ENCODE measurements at regions not wholly inside any gene's neighbourhood (a gene's known extent, or its start where the extent isn't known, plus 50 kb on each side); places are given as distances from the start of the nearest gene placed in this dataset.

DNA sequence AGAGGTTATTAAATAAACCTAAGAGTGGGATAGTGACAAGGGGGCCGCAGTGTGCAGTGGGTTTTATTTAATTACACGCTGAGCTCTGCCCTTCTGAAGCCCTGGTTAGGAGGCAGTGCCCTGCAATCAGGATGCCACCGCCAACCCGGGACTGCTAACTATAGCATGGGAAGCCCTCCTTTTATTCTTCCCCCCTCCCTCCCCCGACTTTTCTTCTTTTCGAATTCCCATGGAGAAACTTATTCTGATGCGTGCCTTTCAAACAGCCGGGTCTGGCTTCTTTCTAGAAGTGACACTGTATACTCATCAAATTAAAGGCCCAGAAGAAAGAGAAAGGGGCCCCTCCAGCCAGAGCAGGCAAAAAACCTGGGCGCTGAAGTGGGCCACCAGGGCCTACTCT, 91.3 kb upstream of the ANO1 start:
- CTCF ChIA-PET, result no interaction called here
- peaks cover 3% of the 10 kb centered on the region; the same call in 1 of the 2 replicates for H3K9me3 ChIP-seq (ENCODE audit: control insufficient read depth, insufficient read depth, low read length)
- peaks cover 34% of the 10 kb centered on the region for H3K27me3 ChIP-seq (ENCODE audit: control insufficient read depth, insufficient read depth, low read length)
- DNase-seq (ENCODE audit: low read depth, low spot score), result no peak
- H3K4me3 ChIP-seq (ENCODE audit: low read depth, low read length), result peak overlapping the region; percentile 65
- POLR2A ChIA-PET, result no interaction called here
- TF ChIP-seq, protein P1, sequence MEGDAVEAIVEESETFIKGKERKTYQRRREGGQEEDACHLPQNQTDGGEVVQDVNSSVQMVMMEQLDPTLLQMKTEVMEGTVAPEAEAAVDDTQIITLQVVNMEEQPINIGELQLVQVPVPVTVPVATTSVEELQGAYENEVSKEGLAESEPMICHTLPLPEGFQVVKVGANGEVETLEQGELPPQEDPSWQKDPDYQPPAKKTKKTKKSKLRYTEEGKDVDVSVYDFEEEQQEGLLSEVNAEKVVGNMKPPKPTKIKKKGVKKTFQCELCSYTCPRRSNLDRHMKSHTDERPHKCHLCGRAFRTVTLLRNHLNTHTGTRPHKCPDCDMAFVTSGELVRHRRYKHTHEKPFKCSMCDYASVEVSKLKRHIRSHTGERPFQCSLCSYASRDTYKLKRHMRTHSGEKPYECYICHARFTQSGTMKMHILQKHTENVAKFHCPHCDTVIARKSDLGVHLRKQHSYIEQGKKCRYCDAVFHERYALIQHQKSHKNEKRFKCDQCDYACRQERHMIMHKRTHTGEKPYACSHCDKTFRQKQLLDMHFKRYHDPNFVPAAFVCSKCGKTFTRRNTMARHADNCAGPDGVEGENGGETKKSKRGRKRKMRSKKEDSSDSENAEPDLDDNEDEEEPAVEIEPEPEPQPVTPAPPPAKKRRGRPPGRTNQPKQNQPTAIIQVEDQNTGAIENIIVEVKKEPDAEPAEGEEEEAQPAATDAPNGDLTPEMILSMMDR (IDR thresholded peaks at IDR 0.05; ENCODE audit: low read depth, low read length), result no peak
- H3K27ac ChIP-seq (ENCODE audit: low read depth, low read length), result no peak overlapping the region

DNA sequence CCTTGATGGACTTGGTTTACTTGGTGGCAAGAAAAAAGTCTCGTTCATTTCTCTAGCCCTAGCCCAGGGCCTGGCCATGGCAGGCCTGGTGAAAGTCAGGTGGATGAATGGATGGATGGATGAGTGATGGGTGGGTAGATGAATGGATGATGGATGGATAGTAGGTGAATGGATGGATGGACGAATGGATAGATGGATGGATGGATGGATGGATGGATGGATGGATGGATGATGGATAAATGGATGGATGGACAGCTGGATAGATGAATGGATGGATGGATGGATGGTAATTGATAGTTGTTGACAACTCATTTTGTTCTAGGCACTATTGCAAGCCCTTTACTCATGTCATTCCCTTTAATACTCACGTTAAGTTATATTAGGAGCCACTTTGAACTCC, 86.1 kb upstream of the ANO1 start:
- ChIA-PET POLR2A (no interaction called here), CTCF (no interaction called here)
- TF ChIP-seq, protein P1 (IDR thresholded peaks at IDR 0.05; ENCODE audit: low read depth, low read length), result no peak
- DNase-seq (ENCODE audit: low read depth, low spot score), result no peak
- H3K27me3 ChIP-seq (ENCODE audit: control insufficient read depth, insufficient read depth, low read length), result peaks cover 20% of the 10 kb centered on the region
- H3K27ac ChIP-seq (ENCODE audit: low read depth, low read length), result no peak overlapping the region
- H3K9me3 ChIP-seq (ENCODE audit: control insufficient read depth, insufficient read depth, low read length), result peaks cover 2% of the 10 kb centered on the region
- no peak overlapping the region for H3K4me3 ChIP-seq (ENCODE audit: low read depth, low read length)

DNA sequence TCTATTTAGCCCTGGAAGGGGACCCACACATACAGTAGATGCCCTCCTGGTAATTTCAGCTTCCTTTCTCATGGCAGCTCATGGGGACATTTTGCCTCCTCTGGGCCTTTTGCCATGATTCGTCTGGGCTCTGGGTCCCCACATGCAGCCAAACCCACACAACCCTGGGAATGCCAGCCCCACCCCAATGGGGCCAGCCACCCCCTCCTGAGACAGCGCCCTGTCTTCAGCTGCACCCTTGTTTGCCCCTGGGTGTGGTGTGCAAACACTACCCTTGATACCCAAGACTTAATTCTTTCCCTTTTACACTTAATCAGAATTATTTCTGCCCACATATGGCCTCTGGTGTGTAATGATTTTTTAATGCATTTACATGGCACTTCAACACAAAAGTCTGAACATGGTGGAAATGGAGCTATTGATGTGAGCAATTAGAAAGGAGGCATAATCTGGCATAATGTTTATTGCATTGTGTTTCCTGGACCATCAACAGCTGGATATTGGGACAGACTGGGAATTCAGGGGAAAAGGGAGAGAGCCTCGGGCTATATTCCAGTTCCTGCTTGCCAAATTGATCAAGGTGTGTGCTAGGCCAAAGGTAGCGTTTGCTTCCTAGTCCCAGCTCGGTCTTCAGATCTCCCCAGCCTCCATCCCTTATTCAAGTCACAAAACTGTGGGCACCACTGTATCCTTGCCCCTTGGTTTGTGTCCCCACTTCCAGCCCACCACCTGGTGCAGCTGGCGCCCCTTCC, 85.0 kb upstream of the ANO1 start:
- no peak for DNase-seq (ENCODE audit: low read depth, low spot score)
- Histone ChIP-seq H3K4me3 (ENCODE audit: low read depth, low read length) (no peak overlapping the region), H3K27me3 (ENCODE audit: control insufficient read depth, insufficient read depth, low read length) (peaks cover 13% of the 10 kb centered on the region), H3K9me3 (ENCODE audit: control insufficient read depth, insufficient read depth, low read length) (peaks cover 2% of the 10 kb centered on the region), H3K27ac (ENCODE audit: low read depth, low read length) (no peak overlapping the region)
- POLR2A ChIA-PET, result interaction anchor here (0.5 kb wide), 1 partner anchor 424 kb away, joined by 3 read pairs; no protein-coding TSS in a partner anchor
- TF ChIP-seq, protein P1 (IDR thresholded peaks at IDR 0.05; ENCODE audit: low read depth, low read length), result no peak
- CTCF ChIA-PET, result no interaction called here

DNA sequence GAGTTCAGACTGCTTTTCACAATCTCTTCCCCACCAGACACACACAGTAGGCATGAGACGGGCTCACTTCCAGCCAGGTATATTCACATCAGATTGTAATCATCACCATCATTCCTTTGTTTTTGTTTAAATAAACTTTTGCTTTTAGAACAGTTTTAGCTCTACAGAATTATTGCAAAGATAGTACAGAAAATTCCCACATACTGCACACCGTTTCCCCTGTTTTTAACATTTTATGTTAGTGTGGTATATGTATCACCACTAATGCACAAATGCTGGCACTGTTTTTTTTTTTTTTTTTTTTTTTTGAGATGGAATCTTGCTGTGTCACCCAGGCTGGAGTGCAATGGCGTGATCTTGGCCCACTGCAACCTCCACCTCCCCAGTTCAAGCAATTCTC, 83.3 kb upstream of the ANO1 start:
- TF ChIP-seq, protein P1 (IDR thresholded peaks at IDR 0.05; ENCODE audit: low read depth, low read length), result no peak
- Histone ChIP-seq H3K4me3 (ENCODE audit: low read depth, low read length) (no peak overlapping the region), H3K27me3 (ENCODE audit: control insufficient read depth, insufficient read depth, low read length) (peaks cover 5% of the 10 kb centered on the region), H3K9me3 (ENCODE audit: control insufficient read depth, insufficient read depth, low read length) (peaks cover 2% of the 10 kb centered on the region), H3K27ac (ENCODE audit: low read depth, low read length) (no peak overlapping the region)
- CTCF ChIA-PET, result no interaction called here
- POLR2A ChIA-PET, result no interaction called here
- DNase-seq (ENCODE audit: low read depth, low spot score), result no peak

DNA sequence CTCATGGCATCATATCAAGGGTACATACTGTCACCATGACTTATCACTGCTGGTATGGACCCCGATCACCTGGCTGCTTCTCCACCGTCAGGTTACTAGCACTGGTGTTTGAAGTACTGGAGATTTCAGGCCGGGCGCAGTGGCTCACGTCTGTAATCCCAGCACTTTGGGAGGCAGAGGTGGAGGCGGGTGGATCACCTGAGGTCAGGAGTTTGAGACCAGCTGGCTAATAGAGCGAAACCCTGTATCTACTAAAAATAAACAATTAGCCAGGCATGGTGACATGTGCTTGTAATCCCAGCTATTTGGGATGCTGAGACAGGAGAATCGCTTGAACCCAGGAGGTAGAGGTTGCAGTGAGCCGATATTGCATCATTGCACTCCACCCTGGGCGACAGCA, 82.4 kb upstream of the ANO1 start:
- peaks cover 2% of the 10 kb centered on the region for H3K9me3 ChIP-seq (ENCODE audit: control insufficient read depth, insufficient read depth, low read length)
- TF ChIP-seq, protein P1 (IDR thresholded peaks at IDR 0.05; ENCODE audit: low read depth, low read length), result no peak
- H3K27ac ChIP-seq (ENCODE audit: low read depth, low read length), result no peak overlapping the region
- DNase-seq (ENCODE audit: low read depth, low spot score), result no peak
- H3K4me3 ChIP-seq (ENCODE audit: low read depth, low read length), result no peak overlapping the region
- H3K27me3 ChIP-seq (ENCODE audit: control insufficient read depth, insufficient read depth, low read length), result peaks cover 5% of the 10 kb centered on the region
- POLR2A ChIA-PET, result no interaction called here
- CTCF ChIA-PET, result no interaction called here

All from AG04450 (cell line).